T follicular helper cell (primary cell): ENCODE measurements at regions not wholly inside any gene's neighbourhood (a gene's known extent, or its start where the extent isn't known, plus 50 kb on each side); places are given as distances from the start of the nearest gene placed in this dataset.

Experiments
- DNase-seq: peaks from one replicate; pipeline ENCODE4 v3.0.0-alpha.2; 2020; ENCODE audit warnings: low read depth

GRCh38 chr5:89041976-89042375 is 159.0 kb upstream of the MEF2C start:
- DNase-seq: no peak

GRCh38 chr5:89041249-89041779 is 158.3 kb upstream of the MEF2C start:
- no peak for DNase-seq

- DNase-seq: no peak
Measured at GRCh38 chr5:89036704-89037489, 153.9 kb upstream of the MEF2C start.

- no peak for DNase-seq
Measured at GRCh38 chr5:89036166-89036565, 153.2 kb upstream of the MEF2C start.

GRCh38 chr5:89034588-89034987 is 151.6 kb upstream of the MEF2C start:
- no peak for DNase-seq

- no peak for DNase-seq
Measured at GRCh38 chr5:89030798-89031197, 147.8 kb upstream of the MEF2C start.

GRCh38 chr5:89028595-89029285 is 145.8 kb upstream of the MEF2C start:
- DNase-seq: no peak

- no peak for DNase-seq
Measured at GRCh38 chr5:89024045-89024444, 141.1 kb upstream of the MEF2C start.

GRCh38 chr5:89020926-89021610 is 138.1 kb upstream of the MEF2C start:
- DNase-seq: no peak

GRCh38 chr5:89016741-89017303 is 133.8 kb upstream of the MEF2C start:
- no peak for DNase-seq

- no peak for DNase-seq
Measured at GRCh38 chr5:89015409-89015808, 132.4 kb upstream of the MEF2C start.

- DNase-seq: no peak
Measured at GRCh38 chr5:89011778-89012711, 129.1 kb upstream of the MEF2C start.

GRCh38 chr5:89010512-89010911 is 127.5 kb upstream of the MEF2C start:
- no peak for DNase-seq

GRCh38 chr5:89008291-89008690 is 125.3 kb upstream of the MEF2C start:
- no peak for DNase-seq

GRCh38 chr5:89005990-89006389 is 123.0 kb upstream of the MEF2C start:
- DNase-seq: no peak

- no peak for DNase-seq
Measured at GRCh38 chr5:89004379-89004778, 121.4 kb upstream of the MEF2C start.

GRCh38 chr5:89003563-89004036 is 120.6 kb upstream of the MEF2C start:
- DNase-seq: no peak

GRCh38 chr5:88999853-89000252 is 116.9 kb upstream of the MEF2C start:
- no peak for DNase-seq

- DNase-seq: no peak
Measured at GRCh38 chr5:88997937-88998336, 115.0 kb upstream of the MEF2C start.

- no peak for DNase-seq
Measured at GRCh38 chr5:88984040-88984439, 101.1 kb upstream of the MEF2C start.

- DNase-seq: no peak
Measured at GRCh38 chr5:88979726-88980125, 96.7 kb upstream of the MEF2C start.
